CD4-positive, alpha-beta T cell treated with Interleukin-12 subunit alpha and Interleukin-12 subunit beta, for 1 hour (primary cell): ENCODE measurements at regions not wholly inside any gene's neighbourhood (a gene's known extent, or its start where the extent isn't known, plus 50 kb on each side); places are given as distances from the start of the nearest gene placed in this dataset.

Source experiments
- DNase-seq: peaks from one replicate; pipeline ENCODE4 v3.0.0-alpha.2; 2020

DNA sequence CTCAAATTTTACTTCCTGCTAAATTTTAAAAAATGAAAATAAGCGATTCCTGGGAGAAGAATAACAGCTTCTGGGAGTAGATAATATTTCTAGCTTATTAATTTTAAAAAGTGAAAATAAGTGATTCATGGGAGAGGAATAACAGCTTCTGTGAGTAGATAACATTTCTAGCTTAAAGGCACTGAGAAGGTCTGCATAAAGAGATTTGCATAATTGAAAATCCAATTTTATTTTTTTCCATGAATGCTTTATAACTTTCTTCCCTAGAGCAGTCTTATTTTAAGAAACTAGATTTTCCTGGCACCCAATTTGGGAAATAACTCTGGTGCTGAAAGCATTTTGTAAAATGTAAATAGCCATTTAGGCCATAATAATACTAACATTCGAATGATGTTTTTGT, 65.9 kb upstream of the ASTN2 start:
- no peak for DNase-seq

DNA sequence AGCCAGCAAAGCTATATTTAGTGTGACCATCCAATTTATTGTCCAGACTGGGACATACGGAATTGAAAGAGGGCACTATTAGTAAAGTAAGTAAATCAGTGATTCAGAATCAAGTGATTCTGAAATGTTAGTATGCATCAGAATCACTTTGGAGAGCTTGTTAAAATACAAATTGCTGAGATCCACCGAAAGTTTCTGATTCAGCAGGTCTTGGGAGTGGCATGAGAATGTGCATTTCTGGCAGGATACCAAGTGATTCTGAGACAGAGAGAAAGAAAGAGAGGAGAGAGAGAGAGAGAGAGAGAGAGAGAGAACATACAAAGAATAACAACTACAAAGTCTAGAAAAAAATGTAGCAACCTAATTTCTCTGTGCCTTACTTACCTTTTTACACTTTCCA, 65.4 kb upstream of the ASTN2 start:
- no peak for DNase-seq

DNA sequence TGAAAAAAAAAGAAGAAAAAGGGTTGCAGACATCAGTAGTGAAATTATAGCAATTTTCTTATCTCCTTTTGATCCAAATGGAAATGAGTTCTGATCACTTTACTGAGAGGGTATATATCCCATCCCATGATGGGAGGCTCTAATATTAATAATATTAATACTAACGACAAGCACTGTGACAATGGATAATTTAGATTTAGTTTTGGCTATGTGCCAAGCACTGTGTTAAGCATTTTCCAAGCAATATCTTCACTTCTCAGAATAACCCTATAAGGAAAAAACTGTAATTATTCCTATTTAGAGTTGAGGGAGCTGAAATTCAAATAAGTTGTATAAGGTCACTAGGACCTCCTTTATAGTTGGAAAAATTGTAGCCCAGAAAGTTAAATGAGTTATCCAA, 58.4 kb upstream of the ASTN2 start:
- DNase-seq, result no peak

DNA sequence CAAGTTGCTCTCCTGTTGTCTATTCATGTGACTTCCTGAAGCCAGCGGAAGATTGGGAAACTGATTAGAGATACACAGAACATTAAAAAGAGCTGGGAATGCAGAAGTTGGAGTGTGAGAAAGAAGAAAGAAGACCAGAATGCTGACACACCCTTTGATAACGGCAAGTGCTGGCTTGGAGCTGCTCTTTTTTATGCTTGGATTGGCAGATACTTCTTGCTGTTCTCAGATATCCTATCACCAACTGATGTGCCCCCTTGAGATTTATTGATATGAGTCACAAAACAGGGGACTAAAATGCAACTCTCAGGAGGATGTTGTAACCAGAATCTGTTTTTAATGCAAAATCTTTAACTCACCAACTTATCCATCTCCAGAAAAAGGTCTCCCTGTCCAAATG, 56.0 kb upstream of the ASTN2 start:
- DNase-seq, result no peak

DNA sequence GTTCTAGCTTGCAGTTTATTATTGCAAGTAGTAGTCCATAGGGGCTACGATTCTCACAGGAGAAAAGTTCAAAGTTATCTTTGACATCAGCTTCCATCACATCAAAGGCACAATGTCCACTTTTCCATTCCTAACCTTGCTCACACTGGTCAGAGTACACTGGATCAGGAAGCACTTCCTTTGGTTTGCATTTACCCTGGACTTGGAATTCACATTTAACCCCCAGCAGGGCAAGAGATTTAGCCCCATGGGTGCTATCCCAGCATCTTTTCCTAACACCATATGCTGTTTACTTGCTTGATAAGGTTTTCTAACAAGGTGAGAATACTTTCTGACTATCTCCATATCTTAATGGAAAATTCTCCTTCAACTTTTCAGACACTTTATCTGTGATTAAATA, 55.6 kb upstream of the ASTN2 start:
- no peak for DNase-seq

DNA sequence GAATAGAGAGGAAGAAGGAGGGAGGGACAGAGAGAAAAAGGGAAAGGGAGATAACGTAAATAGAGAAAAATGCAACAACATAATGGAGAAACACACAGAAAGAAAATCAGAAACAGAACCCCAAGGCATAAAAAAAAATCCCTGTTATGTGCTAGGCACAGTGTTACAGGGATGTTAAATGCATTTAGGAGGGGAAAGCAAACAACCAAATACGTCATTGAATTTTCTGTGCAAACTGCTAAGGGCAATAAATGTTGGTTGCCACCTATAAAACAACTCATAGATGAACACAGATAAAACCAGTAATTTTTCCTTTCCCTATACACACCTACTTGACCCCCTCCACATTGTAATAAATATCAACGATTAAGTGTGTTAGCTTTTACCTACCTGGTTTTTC, 51.3 kb upstream of the ASTN2 start:
- DNase-seq, result no peak

DNA sequence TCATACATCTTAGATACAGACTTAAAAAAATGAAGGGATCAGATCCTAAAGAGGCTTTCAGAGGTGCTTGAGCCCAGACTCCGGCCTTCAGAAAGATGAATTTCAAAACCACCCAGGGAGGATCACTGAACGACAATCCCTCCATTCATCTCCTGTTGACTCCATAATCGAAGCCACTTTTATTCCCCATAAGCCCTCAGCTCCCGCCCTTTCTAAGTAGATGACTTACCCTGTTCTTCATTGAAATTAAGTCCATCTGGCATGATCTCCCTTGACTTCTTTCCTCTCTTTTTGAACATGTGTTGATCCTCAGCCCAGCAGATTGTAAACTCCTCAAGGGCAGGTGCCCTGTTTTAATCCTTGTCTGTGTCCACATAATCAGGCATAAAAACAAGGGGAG, 50.8 kb upstream of the ASTN2 start:
- no peak for DNase-seq

DNA sequence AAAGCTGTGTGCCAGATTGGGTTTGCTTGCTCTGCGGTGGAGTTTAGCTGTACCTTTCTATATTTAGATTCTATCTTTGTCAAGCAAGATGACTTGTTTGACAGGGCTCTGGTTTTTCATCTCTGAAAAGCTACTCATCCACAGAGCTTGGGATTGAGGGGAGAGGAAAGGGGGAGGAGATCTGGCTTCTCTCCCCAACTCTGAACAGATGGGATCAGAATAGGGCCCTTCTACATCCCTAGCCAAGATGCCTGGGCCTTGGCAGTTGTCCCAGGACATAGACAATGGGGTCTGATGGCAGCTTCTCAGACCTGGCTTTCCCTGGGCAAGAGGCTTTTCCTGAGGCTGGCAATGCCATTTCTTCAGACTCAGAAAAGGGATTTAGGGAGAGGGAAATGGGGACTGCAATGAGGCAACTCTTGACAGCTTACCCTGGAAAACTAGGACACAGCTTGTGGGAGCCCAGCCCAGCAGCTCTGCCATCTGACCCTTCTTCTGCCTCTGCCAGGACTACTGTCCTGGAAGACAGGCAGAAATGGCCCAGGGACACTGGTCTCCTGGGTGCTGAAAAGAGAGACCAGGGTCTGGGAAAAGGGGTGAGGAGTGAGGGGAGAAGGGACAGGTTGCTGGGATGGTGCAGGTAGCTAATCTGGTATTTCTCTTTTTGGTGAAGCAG, 50.2 kb upstream of the ASTN2 start:
- no peak for DNase-seq
